HEK293 (cell line): ENCODE measurements at regions not wholly inside any gene's neighbourhood (a gene's known extent, or its start where the extent isn't known, plus 50 kb on each side); places are given as distances from the start of the nearest gene placed in this dataset.

Experiments
- CTCF ChIP-seq: fragments of 450-650 bp; formaldehyde crosslinking; IDR thresholded peaks from 2 replicates; pipeline ENCODE4 v1.5.1; 2016; ENCODE audit warnings: missing biosample characterization, missing genetic modification characterization
- KLF8 ChIP-seq: fragments of 450-650 bp; formaldehyde crosslinking; IDR thresholded peaks from 2 replicates; pipeline ENCODE4 v1.5.1; 2016; ENCODE audit warnings: missing biosample characterization, missing genetic modification characterization
- MZF1 ChIP-seq: fragments of 450-650 bp; formaldehyde crosslinking; IDR thresholded peaks from 2 replicates; pipeline ENCODE4 v1.5.1; 2017; ENCODE audit warnings: missing biosample characterization, missing genetic modification characterization, borderline replicate concordance
- ZNF175 ChIP-seq: fragments of 450-650 bp; formaldehyde crosslinking; IDR thresholded peaks from 2 replicates; pipeline ENCODE4 v1.5.1; 2016; ENCODE audit warnings: missing biosample characterization, missing genetic modification characterization
- ZNF660 ChIP-seq: fragments of 450-650 bp; IDR thresholded peaks from 2 replicates; pipeline ENCODE4 v1.5.1; 2018; ENCODE audit warnings: missing biosample characterization, mild to moderate bottlenecking, missing genetic modification characterization
- ZNF776 ChIP-seq: fragments of 450-650 bp; formaldehyde crosslinking; IDR thresholded peaks from 2 replicates; pipeline ENCODE4 v1.5.0; 2017; ENCODE audit warnings: missing biosample characterization, missing genetic modification characterization, borderline replicate concordance

- TF ChIP-seq ZNF175 (tag by site-specific recombination) = no peak
- TF ChIP-seq MZF1 (tag by site-specific recombination) = no peak
- no peak for TF ChIP-seq CTCF (tag by site-specific recombination)
- no peak for TF ChIP-seq ZNF660
- no peak for TF ChIP-seq KLF8
- no peak for TF ChIP-seq ZNF776 (tag by site-specific recombination)
Observed at GRCh38 chr13:53844473-53845146, 816.0 kb downstream of the OLFM4 start.
